ENCODE measurements at regions not wholly inside any gene's neighbourhood (a gene's known extent, or its start where the extent isn't known, plus 50 kb on each side); places are given as distances from the start of the nearest gene placed in this dataset.
A peak's percentile ranks its signal among the peaks of the same experiment; 100 is the strongest.

GRCh38 chr3:177894081-177894728 lies 642.0 kb upstream of the KCNMB2 start:
- Histone ChIP-seq H3K4me3 (no peak overlapping the region), H3K36me3 (peaks cover 0 to 3% (median 0%) of the 10 kb centered on the region in 3 donors), H3K9me3 (peaks cover 0 to 11% (median 5%) of the 10 kb centered on the region in 3 donors), H3K27ac (no peak overlapping the region), H3K4me1 (peaks cover 0 to 9% (median 0%) of the 10 kb centered on the region in 4 donors), H3K27me3 (no peaks in the 10 kb centered on the region)
- no peak for TF ChIP-seq CTCF (IDR thresholded peaks at IDR 0.05)
- intact Hi-C loops (cut with DNase I; ENCODE audit: low total_unique reads), result no loop called here
- DNase-seq, result no peak

GRCh38 chr3:177898185-177898584 lies 638.1 kb upstream of the KCNMB2 start:
- peaks cover 0 to 24% (median 20%) of the 10 kb centered on the region in 3 donors for H3K9me3 ChIP-seq
- intact Hi-C loops (cut with DNase I; ENCODE audit: low total_unique reads), result no loop called here
- no peaks in the 10 kb centered on the region for H3K27me3 ChIP-seq
- H3K27ac ChIP-seq, result no peak overlapping the region
- no peak for TF ChIP-seq CTCF (IDR thresholded peaks at IDR 0.05)
- DNase-seq, result no peak
- H3K4me3 ChIP-seq, result no peak overlapping the region
- peaks cover 0 to 4% (median 0%) of the 10 kb centered on the region in 4 donors for H3K4me1 ChIP-seq
- peaks cover 0 to 3% (median 0%) of the 10 kb centered on the region in 3 donors for H3K36me3 ChIP-seq

- Histone ChIP-seq H3K27ac (no peak overlapping the region), H3K4me1 (peaks cover 0 to 17% (median 5%) of the 10 kb centered on the region in 4 donors), H3K36me3 (peaks cover 0 to 3% (median 0%) of the 10 kb centered on the region in 3 donors), H3K27me3 (no peaks in the 10 kb centered on the region), H3K9me3 (peaks cover 0 to 24% (median 20%) of the 10 kb centered on the region in 3 donors), H3K4me3 (no peak overlapping the region)
- no peak for DNase-seq
- no peak for TF ChIP-seq CTCF (IDR thresholded peaks at IDR 0.05)
- intact Hi-C loops (cut with DNase I; ENCODE audit: low total_unique reads), result no loop called here
Observed at GRCh38 chr3:177899275-177900067, 636.8 kb upstream of the KCNMB2 start.

- Histone ChIP-seq H3K27me3 (no peaks in the 10 kb centered on the region), H3K9me3 (peaks cover 0 to 24% (median 12%) of the 10 kb centered on the region in 3 donors), H3K4me1 (peaks cover 0 to 50% (median 31%) of the 10 kb centered on the region in 4 donors), H3K4me3 (no peak overlapping the region), H3K27ac (peak overlapping the region; percentile 50 to 68), H3K36me3 (peaks cover 0 to under 1% (median 0%) of the 10 kb centered on the region in 3 donors)
- intact Hi-C loops (cut with DNase I; ENCODE audit: low total_unique reads), result no loop called here
- TF ChIP-seq CTCF (IDR thresholded peaks at IDR 0.05), result no peak
- DNase-seq, result no peak
Observed at GRCh38 chr3:177902876-177903275, 633.4 kb upstream of the KCNMB2 start.

- intact Hi-C loops (cut with DNase I; ENCODE audit: low total_unique reads), result no loop called here
Observed at GRCh38 chr3:177904621-177905020, 631.6 kb upstream of the KCNMB2 start.

More at GRCh38 chr3:177904621-177905020, 631.6 kb upstream of the KCNMB2 start:
- Histone ChIP-seq H3K4me1 (peaks cover 0 to 54% (median 34%) of the 10 kb centered on the region in 4 donors), H3K36me3 (no peaks in the 10 kb centered on the region), H3K9me3 (peaks cover 0 to 15% (median 6%) of the 10 kb centered on the region in 3 donors), H3K4me3 (no peak overlapping the region), H3K27me3 (no peaks in the 10 kb centered on the region), H3K27ac (peak overlapping the region; percentile 50 to 68)
- no peak for TF ChIP-seq CTCF (IDR thresholded peaks at IDR 0.05)
- no peak for DNase-seq
